ENCODE measurements at regions not wholly inside any gene's neighbourhood (a gene's known extent, or its start where the extent isn't known, plus 50 kb on each side); places are given as distances from the start of the nearest gene placed in this dataset.
"Not testable (repeated sequence)": the region's sequence is repeated elsewhere in the genome, so short reads cannot be mapped to it uniquely, and the experiment has no call there.

DNA sequence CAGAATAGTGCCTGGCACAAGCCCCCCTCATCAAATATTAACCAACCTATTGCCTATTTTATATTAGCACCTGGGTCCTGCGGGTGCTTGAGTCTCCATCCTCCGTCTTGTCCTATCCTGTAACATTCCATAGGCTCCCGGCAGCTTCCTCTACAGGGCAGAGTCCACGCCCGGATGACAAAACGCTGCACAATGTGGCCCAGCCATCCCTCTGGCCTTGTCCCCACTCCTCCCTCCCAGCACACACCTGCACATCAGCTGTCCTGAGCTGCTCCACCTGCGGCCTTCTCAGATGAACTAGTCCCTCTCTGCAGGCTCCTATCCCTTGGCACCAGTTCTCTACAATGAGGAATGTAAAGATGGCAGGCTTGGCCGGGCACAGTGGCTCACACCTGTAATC is 153.5 kb upstream of the PDE1C start:
- no peaks in the 10 kb centered on the region for H3K27me3 ChIP-seq (ENCODE audit: insufficient read depth, low read length)
- 93% methylated on average over 8 of the region's 8 CpGs for WGBS

DNA sequence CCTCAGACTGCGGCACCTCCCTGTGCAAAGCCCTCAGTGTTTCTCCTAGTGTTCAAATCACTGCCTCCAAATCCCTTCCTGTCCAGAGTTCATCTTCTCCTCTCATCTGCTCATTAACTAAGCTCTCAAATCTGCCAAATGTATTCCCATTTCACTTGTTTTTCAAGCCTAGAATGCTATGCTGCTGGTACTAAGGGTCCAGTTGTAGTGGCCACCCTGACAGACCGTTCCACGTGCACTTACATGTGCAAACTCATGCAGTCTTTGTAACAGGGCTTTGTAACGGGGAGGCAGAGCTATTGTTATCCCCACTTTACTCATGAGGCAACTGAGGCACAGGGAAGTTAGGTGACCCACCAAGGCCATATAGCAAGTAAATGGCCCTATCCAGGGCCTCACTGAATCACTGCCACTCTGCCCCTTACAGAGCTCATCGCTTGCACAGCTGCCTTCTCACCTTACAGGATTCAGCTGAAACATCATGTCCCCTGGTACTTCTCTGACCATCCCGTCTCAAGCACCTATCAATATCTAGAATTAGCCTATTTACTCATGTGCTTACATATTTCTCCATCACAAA is 153.0 kb upstream of the PDE1C start:
- no peaks in the 10 kb centered on the region for H3K36me3 ChIP-seq (ENCODE audit: insufficient read depth, low read length)
- no peak overlapping the region for H3K27ac ChIP-seq (ENCODE audit: low read depth, low read length)
- H3K9ac ChIP-seq (ENCODE audit: low read depth, low read length), result no peak overlapping the region
- H3K27me3 ChIP-seq (ENCODE audit: insufficient read depth, low read length), result no peaks in the 10 kb centered on the region
- H3K4me1 ChIP-seq (ENCODE audit: insufficient read depth, low read length), result no peaks in the 10 kb centered on the region
- 92% methylated on average over 6 of the region's 6 CpGs for WGBS
- H3K9me3 ChIP-seq (ENCODE audit: insufficient read depth, low read depth, low read length), result no peaks in the 10 kb centered on the region
- no peak overlapping the region for H3K4me3 ChIP-seq (ENCODE audit: low read length)

More for the DNA sequence above, 153.5 kb upstream of the PDE1C start:
- Histone ChIP-seq H3K4me1 (ENCODE audit: insufficient read depth, low read length) (no peaks in the 10 kb centered on the region), H3K4me3 (ENCODE audit: low read length) (no peak overlapping the region), H3K9me3 (ENCODE audit: insufficient read depth, low read depth, low read length) (no peaks in the 10 kb centered on the region), H3K27ac (ENCODE audit: low read depth, low read length) (no peak overlapping the region), H3K36me3 (ENCODE audit: insufficient read depth, low read length) (no peaks in the 10 kb centered on the region), H3K9ac (ENCODE audit: low read depth, low read length) (no peak overlapping the region)

DNA sequence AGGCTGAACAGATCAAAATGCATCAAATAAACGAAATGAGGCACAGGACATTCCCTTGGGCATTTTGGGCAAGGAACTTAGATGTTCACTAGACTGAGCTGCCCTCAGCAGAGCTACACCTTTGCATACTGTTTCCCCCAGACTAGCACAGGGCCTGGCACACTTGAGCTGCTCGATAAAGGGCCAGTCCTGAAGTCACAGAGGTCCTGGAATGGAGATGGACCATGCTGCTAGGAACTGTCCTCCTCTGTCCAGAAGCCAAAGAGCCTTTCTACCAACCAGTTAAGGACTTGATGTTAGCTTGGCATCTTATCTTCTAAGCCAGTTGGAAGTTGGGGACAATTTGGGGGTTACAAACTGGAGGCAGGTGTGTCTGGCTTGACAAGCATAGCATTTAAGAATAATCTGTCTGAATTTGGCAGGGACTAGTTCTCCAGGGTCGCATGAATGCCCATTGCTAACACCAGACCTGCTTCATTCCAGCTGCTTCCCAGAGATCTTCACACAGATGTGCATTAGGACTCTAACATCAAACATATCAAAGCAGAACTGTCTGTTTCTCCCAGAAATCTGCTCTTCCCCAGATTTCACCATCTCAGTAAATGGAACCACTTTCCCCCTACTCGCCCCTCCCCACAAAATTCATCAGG is 152.2 kb upstream of the PDE1C start:
- Histone ChIP-seq H3K27ac (ENCODE audit: low read depth, low read length) (no peak overlapping the region), H3K4me1 (ENCODE audit: insufficient read depth, low read length) (no peaks in the 10 kb centered on the region), H3K36me3 (ENCODE audit: insufficient read depth, low read length) (no peaks in the 10 kb centered on the region), H3K9me3 (ENCODE audit: insufficient read depth, low read depth, low read length) (no peaks in the 10 kb centered on the region), H3K9ac (ENCODE audit: low read depth, low read length) (no peak overlapping the region), H3K4me3 (ENCODE audit: low read length) (no peak overlapping the region), H3K27me3 (ENCODE audit: insufficient read depth, low read length) (no peaks in the 10 kb centered on the region)
- 90% methylated on average over 4 of the region's 4 CpGs for whole genome bisulfite sequencing

DNA sequence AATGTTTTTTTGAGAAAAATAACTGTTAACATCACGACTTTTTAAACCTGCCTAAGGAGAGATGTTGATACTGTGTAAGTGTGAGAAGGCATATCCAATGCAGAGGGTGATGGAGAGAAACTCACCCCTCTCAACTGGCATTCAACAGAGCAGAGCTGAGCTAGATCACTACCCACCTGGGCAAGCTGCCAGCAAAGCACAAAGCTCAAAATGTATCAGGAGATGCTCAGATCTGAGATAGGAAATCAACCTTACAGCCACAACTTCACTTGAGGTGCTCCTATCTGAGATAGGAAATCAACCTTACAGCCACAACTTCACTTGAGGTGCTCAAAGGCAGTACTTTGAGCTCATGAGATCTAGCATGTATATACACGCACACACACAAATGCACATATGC is 151.5 kb upstream of the PDE1C start:
- Histone ChIP-seq H3K4me1 (ENCODE audit: insufficient read depth, low read length) (no peaks in the 10 kb centered on the region), H3K36me3 (ENCODE audit: insufficient read depth, low read length) (no peaks in the 10 kb centered on the region), H3K27ac (ENCODE audit: low read depth, low read length) (no peak overlapping the region), H3K9ac (ENCODE audit: low read depth, low read length) (no peak overlapping the region), H3K4me3 (ENCODE audit: low read length) (no peak overlapping the region), H3K27me3 (ENCODE audit: insufficient read depth, low read length) (no peaks in the 10 kb centered on the region), H3K9me3 (ENCODE audit: insufficient read depth, low read depth, low read length) (no peaks in the 10 kb centered on the region)
- 91% methylated on average over 2 of the region's 2 CpGs for WGBS

DNA sequence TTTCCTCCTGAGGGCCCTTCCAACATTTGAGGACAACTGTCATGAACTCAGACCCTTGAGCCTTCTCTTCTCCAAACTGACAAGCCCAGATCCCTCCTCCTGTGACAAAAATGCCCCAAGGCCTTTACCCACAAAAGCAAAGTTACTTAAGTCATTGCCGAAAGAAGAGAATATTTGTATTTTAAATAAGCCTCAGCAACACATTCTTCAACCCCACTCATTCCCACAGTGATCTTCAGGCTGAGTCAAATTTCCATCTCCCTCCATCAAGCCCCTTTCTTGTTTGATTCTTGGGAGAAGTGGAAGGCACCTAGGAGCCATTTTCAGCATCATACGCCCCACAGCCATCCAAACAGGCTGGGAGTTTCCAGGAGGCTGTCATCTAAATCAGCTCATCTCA is 150.8 kb upstream of the PDE1C start:
- 93% methylated on average over 2 of the region's 2 CpGs for WGBS
- Histone ChIP-seq H3K36me3 (ENCODE audit: insufficient read depth, low read length) (no peaks in the 10 kb centered on the region), H3K4me1 (ENCODE audit: insufficient read depth, low read length) (no peaks in the 10 kb centered on the region), H3K27me3 (ENCODE audit: insufficient read depth, low read length) (no peaks in the 10 kb centered on the region), H3K4me3 (ENCODE audit: low read length) (no peak overlapping the region), H3K27ac (ENCODE audit: low read depth, low read length) (no peak overlapping the region), H3K9me3 (ENCODE audit: insufficient read depth, low read depth, low read length) (no peaks in the 10 kb centered on the region), H3K9ac (ENCODE audit: low read depth, low read length) (no peak overlapping the region)

DNA sequence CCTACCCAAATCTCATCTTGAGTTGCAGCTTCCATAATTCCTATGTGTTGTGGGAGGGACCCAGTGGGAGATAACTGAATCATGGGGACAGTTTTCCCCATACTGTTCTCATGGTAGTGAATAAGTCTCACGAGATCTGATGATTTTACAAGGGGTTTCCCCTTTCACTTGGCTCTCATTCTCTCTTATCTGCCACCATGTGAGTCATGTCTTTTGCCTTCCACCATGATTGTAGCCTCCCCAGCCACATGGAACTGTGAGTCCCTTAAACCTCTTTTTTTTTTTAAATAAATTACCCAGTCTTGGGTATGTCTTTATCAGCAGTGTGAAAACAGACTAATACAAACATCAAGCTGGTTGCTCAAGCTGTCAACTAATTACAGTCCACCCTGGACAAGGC is 149.6 kb upstream of the PDE1C start:
- WGBS, result 94% methylated on average over 1 of the region's 1 CpG
- H3K27me3 ChIP-seq (ENCODE audit: insufficient read depth, low read length), result not testable (repeated sequence)

DNA sequence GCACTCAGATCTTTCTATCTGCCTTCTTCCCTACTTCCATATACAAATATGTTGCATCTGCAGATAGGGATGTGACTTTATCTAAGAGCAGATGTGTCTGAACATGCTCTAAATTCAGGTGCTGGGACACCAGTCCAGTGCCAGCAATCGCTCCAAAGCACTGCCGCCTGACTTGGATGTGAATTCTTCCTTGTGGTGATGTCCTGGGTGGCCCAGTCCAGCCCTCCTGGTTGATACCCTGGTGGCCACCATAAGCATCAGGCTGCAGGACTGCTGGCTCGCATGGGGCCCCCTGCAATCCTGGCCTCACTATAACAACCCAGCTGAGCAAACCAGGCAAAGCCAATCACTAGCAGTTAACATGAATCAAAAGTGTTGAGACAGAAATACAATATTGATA is 149.2 kb upstream of the PDE1C start:
- Histone ChIP-seq H3K4me1 (ENCODE audit: insufficient read depth, low read length) (no peaks in the 10 kb centered on the region), H3K27ac (ENCODE audit: low read depth, low read length) (no peak overlapping the region), H3K27me3 (ENCODE audit: insufficient read depth, low read length) (no peaks in the 10 kb centered on the region), H3K9me3 (ENCODE audit: insufficient read depth, low read depth, low read length) (no peaks in the 10 kb centered on the region), H3K36me3 (ENCODE audit: insufficient read depth, low read length) (no peaks in the 10 kb centered on the region), H3K9ac (ENCODE audit: low read depth, low read length) (no peak overlapping the region), H3K4me3 (ENCODE audit: low read length) (no peak overlapping the region)
- WGBS, result 89% methylated on average over 3 of the region's 3 CpGs

More for the DNA sequence above, 149.6 kb upstream of the PDE1C start:
- not testable (repeated sequence) for H3K27ac ChIP-seq (ENCODE audit: low read depth, low read length); H3K9ac ChIP-seq (ENCODE audit: low read depth, low read length); H3K4me1 ChIP-seq (ENCODE audit: insufficient read depth, low read length); H3K9me3 ChIP-seq (ENCODE audit: insufficient read depth, low read depth, low read length); H3K36me3 ChIP-seq (ENCODE audit: insufficient read depth, low read length); H3K4me3 ChIP-seq (ENCODE audit: low read length)

DNA sequence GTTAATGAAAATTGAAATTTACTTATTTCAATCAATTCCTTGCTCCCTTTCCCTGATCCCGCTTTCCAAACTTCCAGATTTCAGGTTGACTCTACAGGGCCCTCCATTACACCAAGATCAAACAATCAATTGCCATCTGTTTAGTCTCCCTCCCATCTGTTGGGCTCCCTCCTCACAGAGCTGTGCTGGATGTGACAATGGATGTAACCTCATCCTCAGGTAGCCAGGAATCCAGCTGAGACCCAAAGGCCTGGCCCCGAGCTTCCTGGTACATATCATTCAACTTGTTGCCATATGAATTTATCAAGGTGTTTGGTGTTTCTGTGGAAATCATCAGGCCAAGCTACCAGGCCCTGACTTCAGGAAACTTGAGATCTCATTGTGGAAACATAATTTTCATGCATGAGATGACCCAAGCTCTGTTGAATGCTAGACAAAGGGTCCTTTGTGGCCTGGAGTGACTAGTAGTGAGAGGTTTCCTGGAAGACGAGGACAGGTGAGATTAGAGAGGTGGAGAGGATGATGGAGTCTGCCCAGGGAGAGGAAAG is 148.6 kb upstream of the PDE1C start:
- H3K27ac ChIP-seq (ENCODE audit: low read depth, low read length), result no peak overlapping the region
- no peaks in the 10 kb centered on the region for H3K4me1 ChIP-seq (ENCODE audit: insufficient read depth, low read length)
- no peaks in the 10 kb centered on the region for H3K9me3 ChIP-seq (ENCODE audit: insufficient read depth, low read depth, low read length)
- H3K9ac ChIP-seq (ENCODE audit: low read depth, low read length), result no peak overlapping the region
- no peaks in the 10 kb centered on the region for H3K27me3 ChIP-seq (ENCODE audit: insufficient read depth, low read length)
- H3K36me3 ChIP-seq (ENCODE audit: insufficient read depth, low read length), result no peaks in the 10 kb centered on the region
- no peak overlapping the region for H3K4me3 ChIP-seq (ENCODE audit: low read length)
- WGBS, result 62% methylated on average over 3 of the region's 3 CpGs

DNA sequence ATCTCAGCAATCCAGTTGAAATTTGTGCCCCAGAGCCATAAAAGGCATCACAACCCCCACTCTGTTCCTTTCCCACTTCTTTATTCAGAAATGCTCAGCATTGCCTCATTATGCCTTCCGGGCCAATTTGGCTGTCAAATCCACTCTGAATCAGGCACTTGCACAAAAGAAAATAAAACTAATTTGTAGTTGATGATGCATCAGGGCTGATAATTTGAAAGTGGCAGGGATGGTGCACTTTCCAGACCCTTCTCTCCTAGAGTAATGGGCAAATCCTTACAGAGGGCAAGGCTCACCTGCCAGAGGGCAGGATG is 147.9 kb upstream of the PDE1C start:
- Histone ChIP-seq H3K27ac (ENCODE audit: low read depth, low read length) (no peak overlapping the region), H3K4me3 (ENCODE audit: low read length) (no peak overlapping the region), H3K9ac (ENCODE audit: low read depth, low read length) (no peak overlapping the region), H3K4me1 (ENCODE audit: insufficient read depth, low read length) (no peaks in the 10 kb centered on the region), H3K27me3 (ENCODE audit: insufficient read depth, low read length) (no peaks in the 10 kb centered on the region), H3K36me3 (ENCODE audit: insufficient read depth, low read length) (no peaks in the 10 kb centered on the region), H3K9me3 (ENCODE audit: insufficient read depth, low read depth, low read length) (no peaks in the 10 kb centered on the region)
- WGBS, result 100% methylated on average over 1 of the region's 1 CpG

DNA sequence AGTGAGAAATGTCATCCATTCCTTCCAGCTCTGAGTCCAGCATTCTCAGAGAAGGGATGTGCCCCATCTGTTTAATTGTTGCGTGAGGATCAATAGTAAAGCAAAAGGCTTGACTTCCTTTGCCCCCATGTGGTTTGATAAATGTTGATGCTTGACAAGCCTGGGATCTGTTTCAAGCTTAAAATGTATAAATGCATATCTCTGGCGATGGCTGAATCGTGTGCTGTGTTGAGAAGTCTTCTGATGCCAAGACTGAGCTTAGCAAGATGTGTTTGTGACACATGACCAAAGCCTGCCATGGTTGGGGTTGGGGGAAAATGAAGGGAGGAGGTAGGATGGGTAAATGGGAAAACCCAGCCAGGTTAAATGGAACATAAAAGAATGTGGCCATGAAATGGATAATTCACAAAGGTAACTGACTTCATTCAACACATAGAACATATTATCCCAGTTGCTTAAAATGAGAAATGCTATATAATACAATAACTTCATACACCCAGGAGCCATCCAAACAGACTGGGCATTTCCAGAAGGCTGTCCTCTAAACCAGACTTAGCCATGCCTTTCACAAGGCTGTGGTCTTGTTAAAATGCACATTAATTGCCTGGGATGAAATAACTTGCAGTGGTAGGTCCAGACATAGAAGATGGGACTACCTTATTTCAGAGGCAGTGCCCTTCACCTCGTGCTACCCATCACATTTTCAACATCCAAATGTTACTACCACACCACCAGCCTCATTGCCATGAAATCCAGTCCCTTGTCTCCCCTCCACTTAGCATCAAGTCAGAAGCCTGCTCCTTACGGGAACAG is 147.3 kb upstream of the PDE1C start:
- Histone ChIP-seq H3K9me3 (ENCODE audit: insufficient read depth, low read depth, low read length) (no peaks in the 10 kb centered on the region), H3K4me3 (ENCODE audit: low read length) (no peak overlapping the region), H3K4me1 (ENCODE audit: insufficient read depth, low read length) (no peaks in the 10 kb centered on the region), H3K36me3 (ENCODE audit: insufficient read depth, low read length) (no peaks in the 10 kb centered on the region), H3K27ac (ENCODE audit: low read depth, low read length) (no peak overlapping the region), H3K27me3 (ENCODE audit: insufficient read depth, low read length) (no peaks in the 10 kb centered on the region), H3K9ac (ENCODE audit: low read depth, low read length) (no peak overlapping the region)
- 85% methylated on average over 5 of the region's 5 CpGs for WGBS

DNA sequence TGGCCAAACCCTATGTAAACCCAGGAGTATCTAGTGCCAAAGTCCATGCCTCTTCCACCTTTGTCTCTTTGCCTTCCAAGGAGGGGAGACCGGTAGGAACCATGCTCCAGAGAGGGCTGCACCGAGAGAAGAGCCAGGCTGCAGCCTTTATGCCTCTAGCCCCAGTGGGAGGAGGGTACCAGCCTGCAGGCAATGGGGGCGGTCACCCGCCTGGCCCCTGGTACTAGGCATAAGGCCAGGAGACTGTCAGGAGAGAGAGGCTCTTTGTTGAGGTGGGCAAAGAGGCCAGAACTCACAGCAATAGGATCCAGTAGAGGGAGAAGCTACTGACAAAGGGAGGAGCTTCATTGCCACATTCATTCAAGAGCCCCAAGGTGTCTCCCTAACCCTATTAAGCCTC is 146.6 kb upstream of the PDE1C start:
- H3K36me3 ChIP-seq (ENCODE audit: insufficient read depth, low read length), result no peaks in the 10 kb centered on the region
- H3K9me3 ChIP-seq (ENCODE audit: insufficient read depth, low read depth, low read length), result no peaks in the 10 kb centered on the region
- 91% methylated on average over 4 of the region's 4 CpGs for WGBS
- H3K4me1 ChIP-seq (ENCODE audit: insufficient read depth, low read length), result no peaks in the 10 kb centered on the region
- no peak overlapping the region for H3K27ac ChIP-seq (ENCODE audit: low read depth, low read length)
- no peak overlapping the region for H3K9ac ChIP-seq (ENCODE audit: low read depth, low read length)
- no peaks in the 10 kb centered on the region for H3K27me3 ChIP-seq (ENCODE audit: insufficient read depth, low read length)
- no peak overlapping the region for H3K4me3 ChIP-seq (ENCODE audit: low read length)
